ENCODE measurements at regions not wholly inside any gene's neighbourhood (a gene's known extent, or its start where the extent isn't known, plus 50 kb on each side); places are given as distances from the start of the nearest gene placed in this dataset.

- Mint-ChIP-seq H3K4me3 (ENCODE audit: low read depth, unreplicated experiment) (no peak overlapping the region), H3K4me1 (ENCODE audit: low read depth, unreplicated experiment) (no peaks in the 10 kb centered on the region), H3K27ac (ENCODE audit: unreplicated experiment) (no peak overlapping the region), H3K27me3 (ENCODE audit: unreplicated experiment) (no peaks in the 10 kb centered on the region), H3K9me3 (ENCODE audit: low read depth, unreplicated experiment) (no peaks in the 10 kb centered on the region), H3K36me3 (ENCODE audit: insufficient read depth, unreplicated experiment) (no peaks in the 10 kb centered on the region)
- no peak for DNase-seq
- TF ChIP-seq CTCF (IDR thresholded peaks at IDR 0.05; ENCODE audit: unreplicated experiment), result no peak
- BruUV-seq (replicated peaks), result no TSS peak
- CTCF ChIA-PET, result no interaction called here
- intact Hi-C loops (cut with micrococcal nuclease; ENCODE audit: unreplicated experiment), result no loop called here
Observed at GRCh38 chr11:13221722-13222121, 55.9 kb upstream of the BMAL1 start.

GRCh38 chr11:13222285-13222684 is 55.3 kb upstream of the BMAL1 start:
- Mint-ChIP-seq H3K36me3 (ENCODE audit: insufficient read depth, unreplicated experiment) (no peaks in the 10 kb centered on the region), H3K4me3 (ENCODE audit: low read depth, unreplicated experiment) (no peak overlapping the region), H3K9me3 (ENCODE audit: low read depth, unreplicated experiment) (no peaks in the 10 kb centered on the region), H3K4me1 (ENCODE audit: low read depth, unreplicated experiment) (no peaks in the 10 kb centered on the region), H3K27ac (ENCODE audit: unreplicated experiment) (no peak overlapping the region), H3K27me3 (ENCODE audit: unreplicated experiment) (no peaks in the 10 kb centered on the region)
- intact Hi-C loops (cut with micrococcal nuclease; ENCODE audit: unreplicated experiment), result no loop called here
- BruUV-seq (replicated peaks), result no TSS peak
- CTCF ChIA-PET, result no interaction called here
- no peak for TF ChIP-seq CTCF (IDR thresholded peaks at IDR 0.05; ENCODE audit: unreplicated experiment)
- DNase-seq, result no peak

GRCh38 chr11:13223112-13223511 is 54.5 kb upstream of the BMAL1 start:
- BruUV-seq (replicated peaks), result no TSS peak
- no peak for DNase-seq
- Mint-ChIP-seq H3K9me3 (ENCODE audit: low read depth, unreplicated experiment) (no peaks in the 10 kb centered on the region), H3K4me1 (ENCODE audit: low read depth, unreplicated experiment) (no peaks in the 10 kb centered on the region), H3K36me3 (ENCODE audit: insufficient read depth, unreplicated experiment) (no peaks in the 10 kb centered on the region), H3K4me3 (ENCODE audit: low read depth, unreplicated experiment) (no peak overlapping the region), H3K27ac (ENCODE audit: unreplicated experiment) (no peak overlapping the region), H3K27me3 (ENCODE audit: unreplicated experiment) (no peaks in the 10 kb centered on the region)
- CTCF ChIA-PET, result interaction anchor here (0.5 kb wide), 1 partner anchor 110 kb away, joined by 3 read pairs; no protein-coding TSS in a partner anchor
- intact Hi-C loops (cut with micrococcal nuclease; ENCODE audit: unreplicated experiment), result no loop called here
- TF ChIP-seq CTCF (IDR thresholded peaks at IDR 0.05; ENCODE audit: unreplicated experiment), result no peak

GRCh38 chr11:13224324-13224723 is 53.3 kb upstream of the BMAL1 start:
- no peak for DNase-seq
- no peak for TF ChIP-seq CTCF (IDR thresholded peaks at IDR 0.05; ENCODE audit: unreplicated experiment)
- no peaks in the 10 kb centered on the region for H3K9me3 Mint-ChIP-seq (ENCODE audit: low read depth, unreplicated experiment)
- H3K36me3 Mint-ChIP-seq (ENCODE audit: insufficient read depth, unreplicated experiment), result no peaks in the 10 kb centered on the region
- BruUV-seq (replicated peaks), result no TSS peak
- CTCF ChIA-PET, result no interaction called here
- H3K4me3 Mint-ChIP-seq (ENCODE audit: low read depth, unreplicated experiment), result no peak overlapping the region
- no peaks in the 10 kb centered on the region for H3K27me3 Mint-ChIP-seq (ENCODE audit: unreplicated experiment)
- intact Hi-C loops (cut with micrococcal nuclease; ENCODE audit: unreplicated experiment), result no loop called here
- H3K27ac Mint-ChIP-seq (ENCODE audit: unreplicated experiment), result no peak overlapping the region
- H3K4me1 Mint-ChIP-seq (ENCODE audit: low read depth, unreplicated experiment), result no peaks in the 10 kb centered on the region
